K562 (cell line): ENCODE measurements at regions not wholly inside any gene's neighbourhood (a gene's known extent, or its start where the extent isn't known, plus 50 kb on each side); places are given as distances from the start of the nearest gene placed in this dataset.

Experiments used
- ATAC-seq: fragments of 200-7000 bp; cut with Tn5 transposase; 3 replicates; pipeline ENCODE4 v1.9.1; 2020; ENCODE audit warnings: moderate library complexity
- BruUV-seq: library from RNA; stranded (reverse); fragments of 400-500 nt; replicated peaks from 2 replicates; lab custom pipeline; 2021; lab: Mats Ljungman, UMichigan
- CTCF ChIA-PET: fragments of 300-600 bp; formaldehyde crosslinking; extraction: SDS; loops from one replicate; lab custom pipeline; 2021; ENCODE audit warnings: low intra/inter-chr PET ratio; lab: Yijun Ruan, JAX
- POLR2A ChIA-PET: fragments of 300-600, 350-650 bp; sonication (Branson Sonifier 250); formaldehyde crosslinking; extraction: SDS; loops from one replicate; lab custom pipeline; 2021; ENCODE audit warnings: antibody characterized with exemption, inconsistent platforms; lab: Yijun Ruan, JAX
- DNase-seq, 4 experiments: peaks; one replicate each; pipeline versions ENCODE4 v3.0.0 to v3.0.0-alpha.2; 2011 to 2018; ENCODE audit warnings: low spot score in 3 of 4, mixed read lengths in 3 of 4; ENCODE audit errors: extremely low read depth in 1 of 4
- FAIRE-seq: peaks from 2 replicates; lab custom pipeline; 2011; peaks lifted over from hg19 to GRCh38; lab: Jason Lieb, UNC
- H2AFZ ChIP-seq: 2 replicates; pipeline ENCODE4 v1.6.0; 2011; ENCODE audit warnings: low read depth, low read length, control low read depth, inconsistent platforms
- H3K27ac ChIP-seq: fragments of 200-600 bp; 3 replicates; pipeline ENCODE4 v1.8.0; 2011; ENCODE audit warnings: low read depth, mild to moderate bottlenecking, control low read depth, inconsistent platforms, low read length, moderate library complexity, mixed read lengths; ENCODE audit errors: extremely low read depth
- H3K27me3 ChIP-seq, 2 experiments: fragments of 300-600 bp in 1 of 2; 2 replicates in 1 of 2; 3 replicates in 1 of 2; pipeline versions ENCODE4 v1.6.0 to v1.8.0; 2011; ENCODE audit warnings: inconsistent platforms in 2 of 2, low read length in 2 of 2, mild to moderate bottlenecking in 1 of 2, mixed read lengths in 1 of 2, moderate library complexity in 1 of 2; ENCODE audit not compliant: control insufficient read depth in 2 of 2, insufficient read depth in 2 of 2
- H3K36me3 ChIP-seq: fragments of 300-600 bp; 3 replicates; pipeline ENCODE4 v1.8.0; 2011; ENCODE audit warnings: mild to moderate bottlenecking, low read length, inconsistent platforms; ENCODE audit not compliant: control insufficient read depth, insufficient read depth
- H3K4me1 ChIP-seq, 2 experiments: fragments of 200-600 bp in 1 of 2; replicated peaks in 1 of 2; 2 replicates in 1 of 2; 3 replicates in 1 of 2; pipeline versions ENCODE4 v1.5.1 to v1.8.0; 2011; ENCODE audit warnings: inconsistent platforms in 2 of 2, low read length in 2 of 2, mild to moderate bottlenecking in 1 of 2, mixed read lengths in 1 of 2, moderate library complexity in 1 of 2; ENCODE audit not compliant: control insufficient read depth in 2 of 2, insufficient read depth in 2 of 2
- H3K4me2 ChIP-seq: 2 replicates; pipeline ENCODE4 v1.6.1; 2011; ENCODE audit warnings: low read length, control low read depth, inconsistent platforms, mixed read lengths; ENCODE audit not compliant: insufficient read depth
- H3K4me3 ChIP-seq: fragments of 200-600 bp; sonication (generic), shearing (Covaris generic); 2 replicates; pipeline ENCODE4 v1.5.1; 2016; ENCODE audit warnings: control low read depth, inconsistent platforms
- H3K79me2 ChIP-seq: fragments of 200-600 bp; 3 replicates; pipeline ENCODE4 v1.8.0; 2011; ENCODE audit warnings: low read length, inconsistent platforms; ENCODE audit not compliant: control insufficient read depth, insufficient read depth
- H3K9ac ChIP-seq, 2 experiments: 2 replicates each; pipeline versions ENCODE4 v1.6.0 to v1.6.1; 2011; ENCODE audit warnings: low read depth in 2 of 2, low read length in 2 of 2, control low read depth in 1 of 2, inconsistent platforms in 1 of 2, mild to moderate bottlenecking in 1 of 2, mixed read lengths in 1 of 2; ENCODE audit not compliant: insufficient read depth in 1 of 2
- H3K9me1 ChIP-seq: one replicate; pipeline ENCODE4 v1.6.0; 2011; ENCODE audit warnings: inconsistent platforms, mild to moderate bottlenecking, low read length, moderate library complexity; ENCODE audit not compliant: control insufficient read depth, insufficient read depth
- H3K9me3 ChIP-seq: replicated peaks from 2 replicates; pipeline ENCODE4 v1.5.1; 2011; ENCODE audit warnings: low read depth, low read length, inconsistent platforms; ENCODE audit not compliant: control insufficient read depth, insufficient read depth
- H4K20me1 ChIP-seq: replicated peaks from 2 replicates; pipeline ENCODE4 v1.6.1; 2011; ENCODE audit warnings: low read length, inconsistent platforms, mixed read lengths; ENCODE audit not compliant: control insufficient read depth, insufficient read depth
- ATF6 ChIP-seq: sonication (generic); formaldehyde crosslinking; IDR thresholded peaks from 2 replicates; pipeline ENCODE4 v1.4.0; 2020; ENCODE audit warnings: mild to moderate bottlenecking, missing genetic modification reagents
- CTCFL ChIP-seq: IDR thresholded peaks from 2 replicates; pipeline ENCODE4 v1.6.1; 2011; ENCODE audit warnings: borderline replicate concordance, low read depth, mild to moderate bottlenecking, moderate library complexity, low read length; ENCODE audit not compliant: insufficient read depth, poor library complexity, severe bottlenecking
- EGR1 ChIP-seq: fragments of 450-650 bp; conservative IDR thresholded peaks from 2 replicates; pipeline ENCODE4 v1.6.1; 2017; ENCODE audit warnings: mild to moderate bottlenecking
- GABPB1 ChIP-seq: sonication (generic); formaldehyde crosslinking; IDR thresholded peaks from 2 replicates; pipeline ENCODE4 v1.8.0; 2022; ENCODE audit warnings: mild to moderate bottlenecking, missing genetic modification reagents
- MECOM ChIP-seq: fragments of 250-450 bp; sonication (Bioruptor Pico); IDR thresholded peaks from 2 replicates; pipeline ENCODE4 v1.8.0; 2022; ENCODE audit warnings: inconsistent platforms
- RBM22 ChIP-seq: fragments of 200-400 bp; formaldehyde crosslinking; IDR thresholded peaks from 2 replicates; pipeline ENCODE4 v1.6.1; 2018; ENCODE audit warnings: low read length, low read depth; ENCODE audit not compliant: poor library complexity, severe bottlenecking
- ZNF347 ChIP-seq: fragments of 450-650 bp; formaldehyde crosslinking; IDR thresholded peaks from 2 replicates; pipeline ENCODE4 v1.4.0; 2020; ENCODE audit warnings: low read depth, mild to moderate bottlenecking, moderate library complexity
- WGBS: fragments of 100-300 bp; shearing (Covaris generic); methylation state at CpG from one replicate; pipeline ENCODE4 v1.1.6; 2016; ENCODE audit warnings: low coverage, mixed read lengths; ENCODE audit not compliant: insufficient coverage; ENCODE audit errors: missing lambda C conversion rate; 5-methylcytosine and 5-hydroxymethylcytosine counted together
- in situ Hi-C: fragments of 300-500 bp; cut with MboI; formaldehyde crosslinking; loops from 4 replicates; pipeline ENCODE4 v1.15.0; 2018; ENCODE audit warnings: inconsistent platforms, mixed read lengths
- intact Hi-C: fragments of 100-400 bp; cut with micrococcal nuclease; formaldehyde crosslinking; loops from 2 replicates; pipeline ENCODE4 v1.14.2; 2022

GRCh38 chr1:81664341-81664740 is 136.4 kb upstream of the ADGRL2 start:
- WGBS: 0% methylated on average over 1 of the region's 1 CpG
- POLR2A ChIA-PET: no interaction called here

More at GRCh38 chr1:81664341-81664740, 136.4 kb upstream of the ADGRL2 start:
- H3K9ac ChIP-seq: no peak overlapping the region
- H3K36me3 ChIP-seq: no peaks in the 10 kb centered on the region
- H3K4me2 ChIP-seq: no peak overlapping the region
- no peaks in the 10 kb centered on the region for H3K27me3 ChIP-seq
- H3K9me1 ChIP-seq: no peaks in the 10 kb centered on the region
- H3K79me2 ChIP-seq: no peaks in the 10 kb centered on the region
- TF ChIP-seq GABPB1 (no peak), EGR1 (no peak), ATF6 (CRISPR knock-in tag) (no peak), MECOM (no peak), CTCFL (no peak), RBM22 (no peak), ZNF347 (CRISPR knock-in tag) (no peak)
- ATAC-seq (no peak), FAIRE-seq (no peak), DNase-seq (no peak)
- no peak overlapping the region for H2AFZ ChIP-seq
- CTCF ChIA-PET: no interaction called here
- no peaks in the 10 kb centered on the region for H4K20me1 ChIP-seq
- H3K27ac ChIP-seq: no peak overlapping the region
- BruUV-seq: no TSS peak
- in situ Hi-C loops (no loop called here), intact Hi-C loops (no loop called here)
- H3K4me3 ChIP-seq: no peak overlapping the region
- H3K4me1 ChIP-seq: no peaks in the 10 kb centered on the region
- no peaks in the 10 kb centered on the region for H3K9me3 ChIP-seq
